ENCODE measurements at regions not wholly inside any gene's neighbourhood (a gene's known extent, or its start where the extent isn't known, plus 50 kb on each side); places are given as distances from the start of the nearest gene placed in this dataset.
"Not testable (repeated sequence)": the region's sequence is repeated elsewhere in the genome, so short reads cannot be mapped to it uniquely, and the experiment has no call there.

- DNase-seq (ENCODE audit: low spot score), result no peak
Measured at GRCh38 chr2:133885847-133886246, 317.6 kb upstream of the NCKAP5 start.

DNA sequence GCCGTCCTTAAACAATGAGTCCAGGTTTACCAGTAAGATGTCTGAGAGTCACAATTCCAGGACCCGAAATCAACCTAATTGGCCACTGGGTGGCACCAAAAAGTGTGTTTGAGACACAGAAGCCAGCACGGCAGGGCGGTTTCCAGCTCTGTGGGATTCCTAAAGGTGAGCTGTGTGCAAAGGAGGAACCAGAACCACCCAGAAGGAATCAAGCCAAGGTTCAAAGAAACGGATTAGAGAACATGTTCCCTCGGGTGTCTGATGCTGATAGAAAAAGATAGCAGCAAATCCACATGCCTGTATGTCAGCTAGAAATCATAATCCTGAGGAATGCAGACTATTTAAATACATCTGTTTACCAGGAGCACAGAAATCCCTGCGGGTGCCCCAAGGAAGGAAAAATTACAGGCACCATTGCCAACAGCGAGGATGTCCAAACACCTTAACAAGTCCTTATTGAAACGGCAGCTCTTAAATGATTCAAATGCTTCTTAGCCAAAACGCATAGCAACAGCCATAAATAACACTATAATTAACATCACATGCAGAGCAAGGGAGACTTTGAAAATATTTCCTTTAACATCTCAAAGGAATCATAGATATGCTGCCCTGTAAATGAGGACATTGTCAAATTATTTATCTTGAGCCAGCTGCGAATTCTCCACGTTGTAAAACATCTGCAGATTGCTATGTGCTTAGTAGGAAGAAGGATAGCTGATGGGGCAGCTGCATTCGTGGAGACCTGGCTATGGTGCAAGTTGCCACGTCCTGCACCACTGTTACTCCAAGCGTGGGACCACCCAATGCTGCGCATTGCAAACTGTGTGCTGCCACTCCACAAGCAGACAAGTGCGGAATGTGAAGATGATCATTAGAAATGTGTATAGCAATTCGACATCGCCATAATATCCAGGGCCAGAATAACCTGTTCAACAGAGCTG lies 318.7 kb upstream of the NCKAP5 start:
- DNase-seq (ENCODE audit: low spot score), result peak; percentile 75

- DNase-seq (ENCODE audit: low spot score), result no peak
Measured at GRCh38 chr2:133887676-133888040, 319.4 kb upstream of the NCKAP5 start.

DNA sequence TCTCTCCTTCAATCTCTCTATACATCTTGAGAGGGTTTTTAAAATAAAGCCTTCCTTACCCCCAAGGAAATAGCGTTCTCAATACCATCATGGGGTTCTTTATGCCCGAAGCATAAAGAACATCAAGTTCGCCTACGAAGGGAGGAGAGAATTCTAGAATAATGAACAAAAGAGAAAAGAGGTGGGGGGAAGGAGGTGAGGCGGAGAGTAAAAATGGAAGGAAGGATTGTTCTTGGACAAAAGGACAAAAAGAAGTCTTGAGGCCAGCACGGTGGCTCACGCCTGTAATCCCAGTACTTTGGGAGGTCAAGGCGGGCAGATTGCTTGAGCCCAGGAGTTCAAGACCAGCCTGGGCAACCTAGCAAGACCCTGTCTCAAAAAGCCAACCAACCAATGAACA lies 319.8 kb upstream of the NCKAP5 start:
- DNase-seq (ENCODE audit: low spot score), result no peak

DNA sequence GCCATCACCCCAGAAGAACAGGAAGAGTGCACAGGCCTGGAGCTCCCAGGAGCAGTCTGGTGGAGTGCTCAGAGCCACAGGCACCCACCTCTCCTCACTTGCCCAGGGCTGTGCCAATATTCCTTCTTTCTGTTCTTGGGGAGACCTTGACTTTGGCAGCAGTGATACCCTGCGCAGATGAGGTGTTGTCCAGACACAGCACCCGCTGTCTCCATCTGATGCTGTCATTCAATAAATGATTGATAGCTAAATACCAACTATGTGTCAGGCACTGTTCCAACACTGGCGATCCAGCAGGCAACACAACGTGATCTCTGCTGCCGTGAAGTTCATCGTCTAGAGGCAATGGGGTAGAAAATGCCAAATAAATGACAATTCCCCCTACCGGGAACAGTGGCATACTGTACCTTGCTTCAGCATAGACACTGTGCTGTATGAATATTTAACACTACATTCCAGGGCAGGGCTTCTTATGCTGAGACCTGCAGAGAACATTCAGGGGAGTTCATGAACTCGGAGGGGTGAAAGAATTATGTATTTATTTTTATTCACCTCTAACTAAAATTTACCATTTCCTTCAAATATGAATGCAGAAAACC lies 320.5 kb upstream of the NCKAP5 start:
- no peak for DNase-seq (ENCODE audit: low spot score)

GRCh38 chr2:133892352-133892913 lies 324.2 kb upstream of the NCKAP5 start:
- DNase-seq (ENCODE audit: low spot score), result no peak

DNA sequence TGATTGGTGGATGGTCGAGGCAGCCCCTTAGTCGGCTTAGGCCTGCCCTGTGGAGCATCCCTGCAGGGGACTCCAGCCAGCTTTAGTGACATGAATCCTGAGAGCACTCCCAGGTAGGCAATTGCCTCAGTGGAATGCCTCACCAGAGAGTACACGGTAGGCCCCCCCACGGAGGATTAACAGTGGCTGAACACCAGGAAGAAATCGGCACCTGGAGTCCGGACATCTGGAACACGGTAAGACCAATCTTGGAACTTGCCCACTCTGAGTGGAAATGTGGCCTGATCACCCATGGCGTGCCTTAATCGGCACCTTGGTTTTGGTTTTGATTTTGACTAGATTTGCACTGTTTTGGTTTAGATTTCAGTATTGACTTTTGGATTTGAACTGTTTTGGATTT lies 326.2 kb upstream of the NCKAP5 start:
- no peak for DNase-seq (ENCODE audit: low spot score)

DNA sequence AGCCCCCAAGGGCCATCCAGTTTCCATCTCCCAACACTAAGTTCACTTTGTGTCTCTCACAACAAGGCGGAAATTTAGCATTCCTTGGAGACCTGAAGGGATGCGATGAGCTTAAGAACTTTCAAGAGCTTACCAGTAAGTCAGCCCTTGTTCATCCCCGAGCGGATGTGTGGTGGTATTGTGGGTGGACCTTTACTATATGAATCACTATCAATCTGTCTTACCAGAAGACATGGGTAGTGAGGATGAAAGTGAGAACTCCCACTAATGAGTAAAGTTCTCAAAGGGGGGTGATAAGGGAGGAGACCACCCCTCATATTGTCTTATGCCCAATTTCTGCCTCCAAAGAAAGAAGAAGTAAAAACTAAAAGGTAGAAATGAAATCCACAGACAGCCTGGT lies 329.6 kb upstream of the NCKAP5 start:
- not testable (repeated sequence) for DNase-seq (ENCODE audit: low spot score)

- no peak for DNase-seq (ENCODE audit: low spot score)
Measured at GRCh38 chr2:133900909-133901308, 332.6 kb upstream of the NCKAP5 start.

GRCh38 chr2:133906396-133906795 lies 338.1 kb upstream of the NCKAP5 start:
- DNase-seq (ENCODE audit: low spot score), result no peak

GRCh38 chr2:133906926-133907325 lies 338.7 kb upstream of the NCKAP5 start:
- DNase-seq (ENCODE audit: low spot score), result no peak

DNA sequence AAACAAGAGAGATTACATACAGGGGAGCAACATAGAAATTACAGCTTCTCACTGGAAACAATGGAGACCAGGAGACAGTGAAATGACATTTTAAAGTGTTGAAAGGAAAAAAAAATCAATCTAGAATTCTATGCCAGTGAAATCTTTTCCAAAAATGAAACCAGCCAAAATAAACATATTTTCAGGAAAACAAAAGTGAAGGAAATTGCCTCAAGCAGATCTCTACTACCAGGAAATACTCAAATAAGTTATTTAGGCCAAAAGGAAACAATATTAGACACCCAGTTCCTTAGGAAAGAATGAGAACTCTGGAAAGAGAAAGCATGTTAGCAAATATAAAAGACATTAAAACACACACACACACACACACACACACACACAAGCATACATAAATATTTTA lies 339.9 kb upstream of the NCKAP5 start:
- no peak for DNase-seq (ENCODE audit: low spot score)

- no peak for DNase-seq (ENCODE audit: low spot score)
Measured at GRCh38 chr2:133918141-133918540, 335.7 kb upstream of the MGAT5 start.

- no peak for DNase-seq (ENCODE audit: low spot score)
Measured at GRCh38 chr2:133919285-133919684, 334.6 kb upstream of the MGAT5 start.

DNA sequence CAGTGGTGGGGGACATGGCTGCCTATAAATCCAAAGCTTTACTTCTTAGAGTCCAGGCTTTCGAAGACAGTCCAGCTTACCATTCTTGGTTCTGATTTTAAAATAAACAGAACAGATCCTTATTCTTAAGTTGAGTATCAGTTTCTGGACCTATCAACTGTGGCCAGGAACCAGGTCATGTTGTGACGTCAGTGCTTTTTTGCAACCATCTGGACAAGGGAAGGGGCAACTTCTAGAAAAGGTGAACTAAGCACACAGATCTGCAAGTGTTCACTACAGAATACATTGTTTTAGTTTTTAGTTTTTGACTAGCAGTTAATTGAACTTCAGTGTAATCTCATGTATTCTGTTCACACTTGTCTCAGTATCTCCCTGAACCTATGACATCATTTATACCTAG lies 326.0 kb upstream of the MGAT5 start:
- no peak for DNase-seq (ENCODE audit: low spot score)

DNA sequence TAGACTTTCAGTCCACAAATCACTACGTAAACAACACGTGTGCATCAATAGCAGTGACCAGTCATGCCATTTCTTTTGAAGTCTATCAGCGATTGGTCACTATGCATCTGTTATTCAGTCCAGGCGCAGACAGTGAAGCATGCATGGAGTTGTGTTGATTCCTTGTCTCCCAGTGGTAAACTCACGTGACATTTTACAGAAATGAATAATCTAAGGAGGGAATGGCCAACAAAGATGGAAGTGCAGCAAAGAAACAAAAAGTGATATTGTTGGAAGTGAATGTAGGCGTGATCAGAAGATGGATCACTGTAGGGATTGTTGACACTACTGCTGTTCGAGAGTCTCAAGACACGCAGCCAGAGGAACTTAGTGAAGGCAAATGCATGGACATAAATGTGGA lies 317.8 kb upstream of the MGAT5 start:
- no peak for DNase-seq (ENCODE audit: low spot score)

GRCh38 chr2:133936601-133937000 lies 317.3 kb upstream of the MGAT5 start:
- DNase-seq (ENCODE audit: low spot score), result no peak

- no peak for DNase-seq (ENCODE audit: low spot score)
Measured at GRCh38 chr2:133937669-133938068, 316.2 kb upstream of the MGAT5 start.

DNA sequence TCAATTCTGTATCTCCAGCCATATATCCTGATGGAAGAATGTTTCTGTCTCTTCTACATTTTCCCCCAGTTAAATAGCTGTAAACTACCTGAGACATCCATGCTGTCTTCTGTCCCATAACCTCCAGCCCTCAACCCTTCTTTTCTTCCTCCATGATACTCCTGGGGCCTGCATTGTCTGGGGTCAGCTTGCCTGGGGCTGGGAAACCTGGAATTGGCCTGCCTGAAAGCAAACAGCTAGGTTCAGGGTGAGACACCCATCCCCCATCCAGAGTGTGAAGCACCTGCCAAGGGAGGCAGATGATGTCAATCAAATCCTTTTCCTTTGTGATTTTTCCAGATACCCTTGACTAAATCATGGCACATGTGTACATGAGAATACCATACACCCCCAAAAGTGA lies 313.7 kb upstream of the MGAT5 start:
- DNase-seq (ENCODE audit: low spot score), result no peak

GRCh38 chr2:133941666-133942065 lies 312.2 kb upstream of the MGAT5 start:
- no peak for DNase-seq (ENCODE audit: low spot score)

DNA sequence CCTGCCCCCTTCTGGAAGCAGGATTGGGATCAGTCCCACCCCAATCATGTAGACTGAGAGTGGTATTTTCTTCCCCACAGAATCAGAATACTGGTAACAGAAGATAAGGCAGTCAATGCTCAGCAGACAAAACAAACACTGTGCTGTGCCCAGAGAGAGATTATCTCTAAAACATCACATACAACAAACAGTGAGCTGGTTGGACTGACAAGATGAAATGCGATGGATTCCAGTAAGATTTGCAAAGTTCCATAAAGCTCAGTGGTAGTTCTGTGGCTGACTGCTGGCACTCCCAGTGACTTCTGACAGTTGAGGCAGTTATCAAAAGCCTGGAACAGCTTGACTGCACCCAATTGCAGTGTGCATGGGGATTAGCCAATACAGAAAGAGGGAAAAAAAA lies 311.5 kb upstream of the MGAT5 start:
- no peak for DNase-seq (ENCODE audit: low spot score)

- no peak for DNase-seq (ENCODE audit: low spot score)
Measured at GRCh38 chr2:133943108-133943507, 310.8 kb upstream of the MGAT5 start.

- DNase-seq (ENCODE audit: low spot score), result no peak
Measured at GRCh38 chr2:133945089-133945488, 308.8 kb upstream of the MGAT5 start.

Data from ecto neural progenitor cell (in vitro differentiated cells).